ENCODE measurements at regions not wholly inside any gene's neighbourhood (a gene's known extent, or its start where the extent isn't known, plus 50 kb on each side); places are given as distances from the start of the nearest gene placed in this dataset.

- TF ChIP-seq RBM34 (IDR thresholded peaks at IDR 0.05; ENCODE audit: borderline replicate concordance, insufficient read depth, low read length): no peak
Measured at GRCh38 chrX:126030021-126030420, 136.1 kb downstream of the DCAF12L2 start (continued).

DNA sequence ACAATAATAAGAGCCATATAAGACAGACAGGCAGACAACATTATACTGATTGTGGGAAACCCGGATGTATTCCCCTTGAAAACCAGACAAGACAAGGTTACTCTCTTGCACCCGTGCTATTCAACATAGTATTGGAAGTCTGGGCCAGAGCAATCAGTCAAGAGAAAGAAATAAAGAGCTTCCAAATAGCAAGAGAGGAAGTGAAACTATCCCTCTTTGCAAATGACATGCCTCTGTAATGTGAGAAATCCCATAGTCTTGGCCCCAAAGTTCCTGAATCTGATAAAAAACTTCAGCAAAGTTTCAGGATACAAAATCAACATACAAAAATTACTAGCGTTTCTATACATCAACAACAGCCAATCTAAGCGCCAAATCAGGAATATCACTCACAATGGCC, 102.1 kb downstream of the DCAF12L2 start:
- intact Hi-C loops (cut with micrococcal nuclease): no loop called here
- 0% methylated on average over 4 of the region's 4 CpGs for WGBS (ENCODE audit: insufficient coverage, low coverage, missing lambda C conversion rate)
- Histone ChIP-seq H3K27me3 (ENCODE audit: control insufficient read depth in 2 of 2, insufficient read depth in 2 of 2, low read length in 2 of 2) (no peaks in the 10 kb centered on the region), H3K27ac (ENCODE audit: extremely low read depth, low read depth, low read length) (no peak overlapping the region), H3K4me2 (ENCODE audit: insufficient read depth, low read length) (no peak overlapping the region), H3K9me3 (replicated peaks; ENCODE audit: control insufficient read depth, insufficient read depth, low read depth, low read length) (no peaks in the 10 kb centered on the region), H3K4me3 (no peak overlapping the region), H3K36me3 (ENCODE audit: control insufficient read depth, insufficient read depth, low read length) (no peaks in the 10 kb centered on the region), H4K20me1 (replicated peaks; ENCODE audit: control insufficient read depth, insufficient read depth, low read length) (no peaks in the 10 kb centered on the region), H3K9me1 (ENCODE audit: control insufficient read depth, insufficient read depth, low read length) (no peaks in the 10 kb centered on the region), H2AFZ (ENCODE audit: low read depth, low read length) (no peak overlapping the region), H3K4me1 (replicated peaks in 1 of 2; ENCODE audit: control insufficient read depth in 2 of 2, insufficient read depth in 2 of 2, low read length in 2 of 2) (no peaks in the 10 kb centered on the region), H3K9ac (ENCODE audit: insufficient read depth in 1 of 2, low read depth in 2 of 2, low read length in 2 of 2) (no peak overlapping the region), H3K79me2 (ENCODE audit: control insufficient read depth, insufficient read depth, low read length) (no peaks in the 10 kb centered on the region)
- DNase-seq (ENCODE audit: extremely low read depth in 1 of 4, low spot score in 3 of 4): no peak
- ChIA-PET CTCF (ENCODE audit: low intra/inter-chr PET ratio) (no interaction called here), POLR2A (no interaction called here)
- FAIRE-seq: no peak
- no peak for TF ChIP-seq ASH1L (IDR thresholded peaks at IDR 0.05; ENCODE audit: borderline replicate concordance, low read depth, partially characterized antibody)
- TF ChIP-seq POLR2A (conservative IDR thresholded peaks at IDR 0.05): no peak
- TF ChIP-seq DEAF1 (CRISPR knock-in tag; IDR thresholded peaks at IDR 0.05): no peak
- TF ChIP-seq USF2 (CRISPR knock-in tag; IDR thresholded peaks at IDR 0.05): no peak
- TF ChIP-seq ZNF134 (CRISPR knock-in tag; conservative IDR thresholded peaks at IDR 0.05): no peak
- ATAC-seq: no peak
- in situ Hi-C loops (cut with MboI): no loop called here
- BruUV-seq (replicated peaks): no TSS peak
